ENCODE measurements at regions not wholly inside any gene's neighbourhood (a gene's known extent, or its start where the extent isn't known, plus 50 kb on each side); places are given as distances from the start of the nearest gene placed in this dataset.
"Not testable (repeated sequence)": the region's sequence is repeated elsewhere in the genome, so short reads cannot be mapped to it uniquely, and the experiment has no call there.

- Histone ChIP-seq H3K9me3 (no peaks in the 10 kb centered on the region), H3K27ac (no peak overlapping the region), H3K4me1 (ENCODE audit: insufficient read depth) (peaks cover 10% of the 10 kb centered on the region), H3K27me3 (no peaks in the 10 kb centered on the region), H3K36me3 (no peaks in the 10 kb centered on the region), H3K4me3 (no peak overlapping the region)
- intact Hi-C loops (cut with DNase I): no loop called here
- no peak for TF ChIP-seq POLR2A (IDR thresholded peaks at IDR 0.05)
- TF ChIP-seq, protein P1, sequence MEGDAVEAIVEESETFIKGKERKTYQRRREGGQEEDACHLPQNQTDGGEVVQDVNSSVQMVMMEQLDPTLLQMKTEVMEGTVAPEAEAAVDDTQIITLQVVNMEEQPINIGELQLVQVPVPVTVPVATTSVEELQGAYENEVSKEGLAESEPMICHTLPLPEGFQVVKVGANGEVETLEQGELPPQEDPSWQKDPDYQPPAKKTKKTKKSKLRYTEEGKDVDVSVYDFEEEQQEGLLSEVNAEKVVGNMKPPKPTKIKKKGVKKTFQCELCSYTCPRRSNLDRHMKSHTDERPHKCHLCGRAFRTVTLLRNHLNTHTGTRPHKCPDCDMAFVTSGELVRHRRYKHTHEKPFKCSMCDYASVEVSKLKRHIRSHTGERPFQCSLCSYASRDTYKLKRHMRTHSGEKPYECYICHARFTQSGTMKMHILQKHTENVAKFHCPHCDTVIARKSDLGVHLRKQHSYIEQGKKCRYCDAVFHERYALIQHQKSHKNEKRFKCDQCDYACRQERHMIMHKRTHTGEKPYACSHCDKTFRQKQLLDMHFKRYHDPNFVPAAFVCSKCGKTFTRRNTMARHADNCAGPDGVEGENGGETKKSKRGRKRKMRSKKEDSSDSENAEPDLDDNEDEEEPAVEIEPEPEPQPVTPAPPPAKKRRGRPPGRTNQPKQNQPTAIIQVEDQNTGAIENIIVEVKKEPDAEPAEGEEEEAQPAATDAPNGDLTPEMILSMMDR (IDR thresholded peaks at IDR 0.05): no peak
- no peak for TF ChIP-seq EP300 (IDR thresholded peaks at IDR 0.05)
- no peak for DNase-seq
- WGBS, 3 donors: 24 to 31% (median 29%) methylated on average over 1 of the region's 1 CpG
These were observed 94.5 kb downstream of the RFPL4B start for GRCh38 chr6:112441607-112442006.

DNA sequence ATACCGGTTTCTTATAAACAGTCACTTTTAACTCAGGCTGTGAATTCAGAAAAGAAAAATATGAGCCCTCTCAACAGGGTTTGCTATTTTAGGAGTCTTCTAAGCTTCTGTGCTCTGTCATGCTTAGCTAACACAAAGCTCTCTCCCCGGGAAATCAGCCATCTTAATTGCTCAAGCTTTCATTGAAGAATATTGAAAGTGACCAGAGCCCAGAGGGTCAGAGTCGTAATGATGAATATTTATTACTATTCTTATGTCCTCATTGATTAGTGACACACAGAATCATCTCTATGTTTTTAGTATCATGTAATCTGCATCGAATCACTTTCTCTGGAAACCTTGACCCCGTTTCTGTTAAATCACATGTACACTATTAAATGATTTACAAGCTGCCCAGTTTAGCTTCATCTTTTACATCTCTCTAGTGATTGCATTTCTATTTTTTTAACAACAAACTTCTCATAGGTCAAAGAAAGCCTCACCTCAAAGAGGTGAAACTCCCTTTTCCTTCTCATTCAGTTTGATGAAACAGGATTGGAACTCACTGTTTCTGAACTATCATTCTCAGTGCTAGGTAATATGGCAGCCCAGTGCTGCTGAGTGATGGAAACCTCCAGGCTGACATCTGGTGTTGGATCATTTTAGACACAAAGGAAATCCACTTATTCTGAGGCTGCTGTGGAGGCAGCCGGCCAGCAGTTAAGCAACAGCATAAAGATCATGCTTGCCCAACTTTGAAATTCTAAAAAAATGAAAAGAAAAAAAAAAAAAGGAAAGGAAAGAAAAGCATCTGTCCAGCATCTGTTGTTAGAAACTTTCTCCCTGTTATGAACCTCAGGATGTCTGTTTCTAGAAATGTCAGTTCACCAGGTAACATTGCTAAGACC, 96.3 kb downstream of the RFPL4B start:
- Histone ChIP-seq H3K9me3 (no peaks in the 10 kb centered on the region), H3K36me3 (no peaks in the 10 kb centered on the region), H3K4me1 (ENCODE audit: insufficient read depth) (peaks cover 6% of the 10 kb centered on the region), H3K27ac (no peak overlapping the region), H3K27me3 (no peaks in the 10 kb centered on the region), H3K4me3 (no peak overlapping the region)
- 70 to 78% (median 71%) methylated on average over 6 of the region's 6 CpGs for WGBS, 3 donors
- DNase-seq: peak; percentile 54 to 76 (median 72)
- TF ChIP-seq POLR2A (IDR thresholded peaks at IDR 0.05) (no peak), EP300 (IDR thresholded peaks at IDR 0.05) (no peak)
- TF ChIP-seq, protein P1 (IDR thresholded peaks at IDR 0.05): no peak
- intact Hi-C loops (cut with DNase I): no loop called here

GRCh38 chr6:112448786-112449185, 101.7 kb downstream of the RFPL4B start:
- H3K4me3 ChIP-seq; H3K27ac ChIP-seq; DNase-seq; H3K36me3 ChIP-seq; H3K4me1 ChIP-seq (ENCODE audit: insufficient read depth); H3K9me3 ChIP-seq; H3K27me3 ChIP-seq; intact Hi-C loops (cut with DNase I): not testable (repeated sequence)
- 88 to 94% (median 94%) methylated on average over 3 of the region's 3 CpGs for WGBS, 3 donors

- Histone ChIP-seq H3K36me3 (no peaks in the 10 kb centered on the region), H3K9me3 (no peaks in the 10 kb centered on the region), H3K4me1 (ENCODE audit: insufficient read depth) (no peaks in the 10 kb centered on the region), H3K27me3 (no peaks in the 10 kb centered on the region), H3K4me3 (no peak overlapping the region), H3K27ac (no peak overlapping the region)
- TF ChIP-seq, protein P1 (IDR thresholded peaks at IDR 0.05): no peak
- TF ChIP-seq POLR2A (IDR thresholded peaks at IDR 0.05) (no peak), EP300 (IDR thresholded peaks at IDR 0.05) (no peak)
- no peak for DNase-seq
- intact Hi-C loops (cut with DNase I): no loop called here
These were observed 103.5 kb downstream of the RFPL4B start for GRCh38 chr6:112450663-112451062.

DNA sequence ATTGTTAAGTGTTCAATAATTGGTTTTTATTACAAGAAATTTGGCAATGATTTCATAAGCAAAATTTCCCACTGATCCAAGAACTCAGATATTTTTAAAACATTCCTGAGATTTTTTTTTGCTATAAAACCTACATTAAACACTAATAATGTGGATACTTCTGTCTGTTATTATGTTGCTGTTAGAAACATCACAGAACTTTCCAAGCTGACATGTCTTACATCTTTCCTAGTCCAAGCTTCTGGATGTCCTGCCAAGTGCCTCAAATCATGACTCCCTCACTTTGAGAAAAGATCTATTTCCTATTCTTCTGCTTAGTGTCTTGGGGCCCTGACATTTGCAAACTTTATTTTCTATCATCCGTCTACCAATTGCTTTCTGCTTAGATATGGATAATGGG, 110.8 kb downstream of the RFPL4B start:
- Histone ChIP-seq H3K36me3 (no peaks in the 10 kb centered on the region), H3K27ac (no peak overlapping the region), H3K4me3 (no peak overlapping the region), H3K4me1 (ENCODE audit: insufficient read depth) (no peaks in the 10 kb centered on the region), H3K27me3 (no peaks in the 10 kb centered on the region), H3K9me3 (no peaks in the 10 kb centered on the region)
- 37 to 91% (median 80%) methylated on average over 1 of the region's 1 CpG for WGBS, 3 donors
- intact Hi-C loops (cut with DNase I): no loop called here
- DNase-seq: no peak
- TF ChIP-seq POLR2A (IDR thresholded peaks at IDR 0.05): no peak

Data from ovary (tissue), 7 donors.